AG04450 (cell line): ENCODE measurements at regions not wholly inside any gene's neighbourhood (a gene's known extent, or its start where the extent isn't known, plus 50 kb on each side); places are given as distances from the start of the nearest gene placed in this dataset.

Experiments used
- CTCF ChIA-PET: fragments of 300-600, 350-600 bp; formaldehyde crosslinking; extraction: SDS; loops from one replicate; lab custom pipeline; 2022; ENCODE audit warnings: antibody characterized with exemption, inconsistent platforms; lab: Charles Lee
- POLR2A ChIA-PET: fragments of 350-600 bp; formaldehyde crosslinking; extraction: SDS; loops from one replicate; lab custom pipeline; 2021; ENCODE audit warnings: antibody characterized with exemption, inconsistent platforms; lab: Yijun Ruan, JAX
- DNase-seq: peaks from one replicate; pipeline ENCODE4 v3.0.0-alpha.2; 2011; ENCODE audit warnings: low read depth, low spot score
- H3K27ac ChIP-seq: one replicate; pipeline ENCODE4 v1.5.1; 2012; ENCODE audit warnings: low read depth, low read length, control low read depth
- H3K27me3 ChIP-seq: one replicate; pipeline ENCODE4 v1.6.0; 2012; ENCODE audit warnings: low read length; ENCODE audit not compliant: control insufficient read depth, insufficient read depth
- H3K4me3 ChIP-seq: 2 replicates; pipeline ENCODE4 v1.5.1; 2011; ENCODE audit warnings: mild to moderate bottlenecking, low read depth, low read length, control low read depth
- H3K9me3 ChIP-seq: 2 replicates; pipeline ENCODE4 v1.5.1; 2012; ENCODE audit warnings: low read length; ENCODE audit not compliant: control insufficient read depth, insufficient read depth
- CTCF ChIP-seq: IDR thresholded peaks from 2 replicates; pipeline ENCODE4 v1.5.1; 2011; ENCODE audit warnings: low read depth, low read length, control low read depth, inconsistent platforms

- ChIA-PET CTCF (no interaction called here), POLR2A (no interaction called here)
- Histone ChIP-seq H3K4me3 (no peak overlapping the region), H3K27me3 (peaks cover 2% of the 10 kb centered on the region), H3K27ac (no peak overlapping the region), H3K9me3 (no peaks in the 10 kb centered on the region)
- DNase-seq: no peak
- no peak for TF ChIP-seq CTCF
These were observed 302.9 kb upstream of the XYLT1 start for GRCh38 chr16:17773698-17774101.

- H3K4me3 ChIP-seq: no peak overlapping the region
- peaks cover 2% of the 10 kb centered on the region for H3K27me3 ChIP-seq
- DNase-seq: no peak
- ChIA-PET CTCF (no interaction called here), POLR2A (no interaction called here)
- no peak for TF ChIP-seq CTCF
- no peaks in the 10 kb centered on the region for H3K9me3 ChIP-seq
- no peak overlapping the region for H3K27ac ChIP-seq
These were observed 299.3 kb upstream of the XYLT1 start for GRCh38 chr16:17770104-17770503.

- Histone ChIP-seq H3K9me3 (no peaks in the 10 kb centered on the region), H3K27me3 (peaks cover 2% of the 10 kb centered on the region), H3K27ac (no peak overlapping the region), H3K4me3 (no peak overlapping the region)
- no peak for TF ChIP-seq CTCF
- CTCF ChIA-PET: no interaction called here
- POLR2A ChIA-PET: no interaction called here
- DNase-seq: no peak
These were observed 298.3 kb upstream of the XYLT1 start for GRCh38 chr16:17769065-17769464.

- DNase-seq: no peak
- CTCF ChIA-PET: no interaction called here
- POLR2A ChIA-PET: interaction anchor here (0.5 kb wide), 1 partner anchor 1088 kb away, joined by 10 read pairs; no protein-coding TSS in a partner anchor
- Histone ChIP-seq H3K27ac (no peak overlapping the region), H3K27me3 (no peaks in the 10 kb centered on the region), H3K9me3 (no peaks in the 10 kb centered on the region), H3K4me3 (no peak overlapping the region)
- TF ChIP-seq CTCF: no peak
These were observed 297.5 kb upstream of the XYLT1 start for GRCh38 chr16:17768257-17768656.

- Histone ChIP-seq H3K9me3 (no peaks in the 10 kb centered on the region), H3K27me3 (no peaks in the 10 kb centered on the region), H3K4me3 (no peak overlapping the region), H3K27ac (no peak overlapping the region)
- no peak for TF ChIP-seq CTCF
- no peak for DNase-seq
- POLR2A ChIA-PET: no interaction called here
- CTCF ChIA-PET: interaction anchor here (0.5 kb wide), 1 partner anchor 574 kb away, joined by 8 read pairs; no protein-coding TSS in a partner anchor
These were observed 295.3 kb upstream of the XYLT1 start for GRCh38 chr16:17766012-17766411.
